Karpas-422 (cell line): ENCODE measurements at regions not wholly inside any gene's neighbourhood (a gene's known extent, or its start where the extent isn't known, plus 50 kb on each side); places are given as distances from the start of the nearest gene placed in this dataset.

Source experiments
- DNase-seq: peaks from one replicate; pipeline ENCODE4 v3.0.0-alpha.2; 2015
- H2AFZ ChIP-seq: fragments of 200-600 bp; sonication (generic); 2 replicates; pipeline ENCODE4 v1.6.1; 2014; ENCODE audit warnings: antibody characterized with exemption, low read length, mixed read lengths
- H3K27ac ChIP-seq: fragments of 200-600 bp; sonication (generic); 2 replicates; pipeline ENCODE4 v1.5.1; 2014; ENCODE audit warnings: mild to moderate bottlenecking, low read length, moderate library complexity
- H3K27me3 ChIP-seq: fragments of 200-600 bp; sonication (generic); 2 replicates; pipeline ENCODE4 v1.6.1; 2014; ENCODE audit warnings: low read length, mixed read lengths
- H3K36me3 ChIP-seq: fragments of 200-600 bp; sonication (generic); 2 replicates; pipeline ENCODE4 v1.6.1; 2014; ENCODE audit warnings: low read length, mixed read lengths; ENCODE audit not compliant: insufficient read depth
- H3K4me1 ChIP-seq: fragments of 200-600 bp; sonication (generic); 2 replicates; pipeline ENCODE4 v1.6.1; 2014; ENCODE audit warnings: mild to moderate bottlenecking, low read length, mixed read lengths
- H3K4me2 ChIP-seq: fragments of 200-600 bp; sonication (generic); 2 replicates; pipeline ENCODE4 v1.6.1; 2014; ENCODE audit warnings: low read length, low read depth, mild to moderate bottlenecking; ENCODE audit not compliant: poor library complexity, severe bottlenecking
- H3K4me3 ChIP-seq: fragments of 200-600 bp; sonication (generic); 2 replicates; pipeline ENCODE4 v1.5.1; 2014; ENCODE audit warnings: mild to moderate bottlenecking, antibody characterized with exemption, low read length, mixed read lengths
- H3K79me2 ChIP-seq: fragments of 200-600 bp; sonication (generic); 2 replicates; pipeline ENCODE4 v1.6.1; 2014; ENCODE audit warnings: mild to moderate bottlenecking, low read length, mixed read lengths
- H3K9ac ChIP-seq: fragments of 200-600 bp; sonication (generic); 2 replicates; pipeline ENCODE4 v1.6.0; 2014; ENCODE audit warnings: low read length
- H3K9me2 ChIP-seq: fragments of 200-600 bp; sonication (generic), shearing (Covaris generic); replicated peaks from 2 replicates; pipeline ENCODE4 v1.6.0; 2014; ENCODE audit warnings: mild to moderate bottlenecking, low read length, moderate library complexity; ENCODE audit not compliant: insufficient read depth
- H3K9me3 ChIP-seq: fragments of 300-700, 200-600 bp; sonication (generic); 2 replicates; pipeline ENCODE4 v1.6.1; 2014; ENCODE audit warnings: low read length, mixed read lengths
- H4K20me1 ChIP-seq: fragments of 200-600 bp; sonication (generic); 2 replicates; pipeline ENCODE4 v1.6.1; 2014; ENCODE audit warnings: mild to moderate bottlenecking, antibody characterized with exemption, low read length, low read depth; ENCODE audit not compliant: insufficient read depth

GRCh38 chr13:31504918-31505317 is 234.4 kb upstream of the RXFP2 start:
- Histone ChIP-seq H3K4me1 (no peaks in the 10 kb centered on the region), H3K27ac (no peak overlapping the region), H3K79me2 (no peaks in the 10 kb centered on the region), H3K27me3 (no peaks in the 10 kb centered on the region), H3K9me2 (no peaks in the 10 kb centered on the region), H3K36me3 (no peaks in the 10 kb centered on the region), H2AFZ (no peak overlapping the region), H3K4me2 (no peak overlapping the region), H3K9me3 (no peaks in the 10 kb centered on the region; the same call in 1 of the 2 replicates), H3K4me3 (no peak overlapping the region), H4K20me1 (no peaks in the 10 kb centered on the region), H3K9ac (no peak overlapping the region)
- DNase-seq = no peak

DNA sequence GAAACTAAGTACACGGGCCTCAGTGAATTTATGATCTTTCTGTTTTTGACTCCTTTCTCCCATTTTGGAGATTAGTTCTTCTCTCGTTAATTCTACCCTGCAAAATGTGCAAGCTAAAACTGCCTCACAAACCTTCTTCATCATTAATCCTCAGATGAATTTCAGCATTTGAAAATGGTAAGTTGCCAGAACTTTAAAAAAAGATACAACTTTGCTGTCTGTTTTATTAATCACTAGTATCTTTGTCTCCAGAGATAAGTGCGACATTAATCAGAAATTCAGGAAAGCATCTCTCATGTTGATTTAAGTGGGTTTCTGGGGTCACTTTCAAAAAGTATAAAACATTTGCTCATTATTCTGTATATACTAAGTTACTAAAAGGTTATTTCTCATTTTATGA is 227.0 kb upstream of the RXFP2 start:
- Histone ChIP-seq H3K36me3 (no peaks in the 10 kb centered on the region), H3K4me1 (no peaks in the 10 kb centered on the region), H2AFZ (no peak overlapping the region), H4K20me1 (no peaks in the 10 kb centered on the region), H3K9ac (no peak overlapping the region), H3K79me2 (no peaks in the 10 kb centered on the region), H3K27ac (no peak overlapping the region), H3K4me3 (no peak overlapping the region), H3K4me2 (no peak overlapping the region), H3K9me3 (no peaks in the 10 kb centered on the region), H3K9me2 (no peaks in the 10 kb centered on the region), H3K27me3 (no peaks in the 10 kb centered on the region)
- no peak for DNase-seq

DNA sequence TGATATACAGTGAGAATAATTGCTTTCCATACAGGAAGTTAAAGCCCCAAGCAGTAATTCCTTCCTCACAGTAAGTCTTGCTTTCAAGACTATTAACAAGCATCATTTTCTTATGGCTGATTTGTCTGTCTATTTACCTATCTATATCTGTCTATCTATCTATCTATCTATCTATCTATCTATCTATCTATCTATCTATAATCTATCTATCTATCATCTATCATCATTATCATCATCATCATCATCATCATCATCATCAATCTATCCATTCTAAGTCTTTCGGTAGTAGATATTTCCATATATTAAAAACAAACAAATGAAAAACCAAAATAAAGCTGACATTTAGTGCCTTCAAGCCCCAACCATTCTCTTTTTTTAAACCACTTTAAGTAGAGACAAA is 224.4 kb upstream of the RXFP2 start:
- Histone ChIP-seq H2AFZ (no peak overlapping the region), H3K27ac (no peak overlapping the region), H3K79me2 (no peaks in the 10 kb centered on the region), H3K36me3 (no peaks in the 10 kb centered on the region), H3K9ac (no peak overlapping the region), H3K9me2 (no peaks in the 10 kb centered on the region), H3K9me3 (no peaks in the 10 kb centered on the region), H3K4me2 (no peak overlapping the region), H4K20me1 (no peaks in the 10 kb centered on the region), H3K27me3 (no peaks in the 10 kb centered on the region), H3K4me1 (no peaks in the 10 kb centered on the region), H3K4me3 (no peak overlapping the region)
- DNase-seq = no peak

GRCh38 chr13:31515427-31515826 is 223.9 kb upstream of the RXFP2 start:
- Histone ChIP-seq H3K9me2 (no peaks in the 10 kb centered on the region), H3K4me1 (no peaks in the 10 kb centered on the region), H3K27me3 (no peaks in the 10 kb centered on the region), H3K9me3 (no peaks in the 10 kb centered on the region), H3K36me3 (no peaks in the 10 kb centered on the region), H2AFZ (no peak overlapping the region), H3K4me2 (no peak overlapping the region), H3K9ac (no peak overlapping the region), H3K27ac (no peak overlapping the region), H3K79me2 (no peaks in the 10 kb centered on the region), H3K4me3 (no peak overlapping the region), H4K20me1 (no peaks in the 10 kb centered on the region)
- no peak for DNase-seq

GRCh38 chr13:31517599-31517998 is 221.7 kb upstream of the RXFP2 start:
- Histone ChIP-seq H2AFZ (no peak overlapping the region), H3K9ac (no peak overlapping the region), H3K4me2 (no peak overlapping the region)

GRCh38 chr13:31518645-31519044 is 220.7 kb upstream of the RXFP2 start:
- no peak overlapping the region for H3K4me2 ChIP-seq
- H3K79me2 ChIP-seq = no peaks in the 10 kb centered on the region
- H2AFZ ChIP-seq = no peak overlapping the region
- no peaks in the 10 kb centered on the region for H3K36me3 ChIP-seq
- H3K27ac ChIP-seq = no peak overlapping the region
- no peak for DNase-seq
- H3K4me1 ChIP-seq = no peaks in the 10 kb centered on the region
- H3K9me3 ChIP-seq = no peaks in the 10 kb centered on the region
- no peaks in the 10 kb centered on the region for H4K20me1 ChIP-seq
- H3K4me3 ChIP-seq = no peak overlapping the region
- H3K9me2 ChIP-seq = no peaks in the 10 kb centered on the region
- no peaks in the 10 kb centered on the region for H3K27me3 ChIP-seq
- no peak overlapping the region for H3K9ac ChIP-seq

More at GRCh38 chr13:31517599-31517998, 221.7 kb upstream of the RXFP2 start:
- Histone ChIP-seq H3K4me1 (no peaks in the 10 kb centered on the region), H4K20me1 (no peaks in the 10 kb centered on the region), H3K79me2 (no peaks in the 10 kb centered on the region), H3K9me2 (no peaks in the 10 kb centered on the region), H3K27ac (no peak overlapping the region), H3K9me3 (no peaks in the 10 kb centered on the region), H3K4me3 (no peak overlapping the region), H3K36me3 (no peaks in the 10 kb centered on the region), H3K27me3 (no peaks in the 10 kb centered on the region)
- no peak for DNase-seq

DNA sequence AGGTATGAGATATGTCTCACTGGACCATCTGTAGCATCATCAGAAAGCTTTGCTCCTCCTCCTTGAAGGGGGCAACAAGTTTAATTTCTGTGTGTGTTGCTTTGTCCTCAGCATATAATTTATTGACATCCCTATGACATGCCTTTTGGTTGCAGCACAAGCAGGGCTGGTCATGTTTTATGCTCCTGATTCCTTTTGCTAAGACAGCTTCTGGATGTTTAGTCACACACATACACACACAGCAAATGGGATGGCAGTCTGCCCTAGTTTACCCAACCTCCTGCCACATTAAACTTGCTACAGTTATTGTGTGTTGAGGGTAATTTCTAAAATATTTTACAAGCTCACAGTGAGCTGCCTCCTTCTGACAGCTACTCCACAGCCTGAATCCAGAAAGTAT is 217.9 kb upstream of the RXFP2 start:
- Histone ChIP-seq H3K4me2 (no peak overlapping the region), H3K9ac (no peak overlapping the region), H3K27ac (no peak overlapping the region), H3K9me3 (no peaks in the 10 kb centered on the region), H3K27me3 (no peaks in the 10 kb centered on the region), H4K20me1 (no peaks in the 10 kb centered on the region), H3K79me2 (no peaks in the 10 kb centered on the region), H3K4me3 (no peak overlapping the region), H3K4me1 (no peaks in the 10 kb centered on the region), H2AFZ (no peak overlapping the region), H3K36me3 (no peaks in the 10 kb centered on the region), H3K9me2 (no peaks in the 10 kb centered on the region)
- no peak for DNase-seq

DNA sequence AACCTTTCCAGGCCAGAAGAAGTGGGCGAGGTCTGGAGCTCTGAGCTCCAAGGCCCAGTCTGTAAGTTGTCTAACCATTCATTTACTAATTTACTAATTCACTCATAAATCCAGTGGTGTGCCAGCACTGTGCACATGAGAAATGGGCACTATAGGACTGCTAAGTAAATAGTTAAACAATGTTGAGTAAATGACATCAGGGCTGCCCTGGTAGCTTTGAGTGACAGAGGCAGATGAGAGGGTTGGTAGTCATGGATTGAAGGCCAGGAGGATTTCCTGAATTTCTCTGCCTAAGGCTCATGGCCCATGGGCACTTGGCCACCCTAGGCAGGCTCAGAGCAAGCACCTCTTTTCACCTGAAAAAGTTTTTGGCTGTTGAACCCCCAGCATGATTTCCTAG is 216.9 kb upstream of the RXFP2 start:
- Histone ChIP-seq H4K20me1 (no peaks in the 10 kb centered on the region), H3K9ac (no peak overlapping the region), H2AFZ (no peak overlapping the region), H3K79me2 (no peaks in the 10 kb centered on the region), H3K4me2 (no peak overlapping the region), H3K9me3 (no peaks in the 10 kb centered on the region), H3K9me2 (no peaks in the 10 kb centered on the region), H3K4me1 (no peaks in the 10 kb centered on the region), H3K4me3 (no peak overlapping the region), H3K27ac (no peak overlapping the region), H3K27me3 (no peaks in the 10 kb centered on the region), H3K36me3 (no peaks in the 10 kb centered on the region)
- no peak for DNase-seq

- Histone ChIP-seq H3K79me2 (no peaks in the 10 kb centered on the region), H3K4me1 (no peaks in the 10 kb centered on the region), H4K20me1 (no peaks in the 10 kb centered on the region), H3K27ac (no peak overlapping the region), H3K9ac (no peak overlapping the region), H3K4me3 (no peak overlapping the region), H3K9me3 (no peaks in the 10 kb centered on the region), H3K9me2 (no peaks in the 10 kb centered on the region), H2AFZ (no peak overlapping the region), H3K36me3 (no peaks in the 10 kb centered on the region), H3K4me2 (no peak overlapping the region), H3K27me3 (no peaks in the 10 kb centered on the region)
- no peak for DNase-seq
Observed at GRCh38 chr13:31528176-31528575, 211.2 kb upstream of the RXFP2 start.
